Mesothelial cell of epicardium (in vitro differentiated cells): ENCODE measurements at regions not wholly inside any gene's neighbourhood (a gene's known extent, or its start where the extent isn't known, plus 50 kb on each side); places are given as distances from the start of the nearest gene placed in this dataset.

ENCODE experiments used
- DNase-seq, 2 experiments: peaks; one replicate each; pipeline ENCODE4 v3.0.0; 2021; ENCODE audit warnings: low spot score in 2 of 2; ENCODE audit not compliant: unreplicated experiment in 2 of 2
- H3K27ac Mint-ChIP-seq: 2 replicates; pipeline ENCODE4 v1.8.0; 2021; ENCODE audit warnings: mixed read lengths
- H3K27me3 Mint-ChIP-seq: 2 replicates; pipeline ENCODE4 v1.8.0; 2021; ENCODE audit warnings: low read depth, mixed read lengths
- H3K36me3 Mint-ChIP-seq: 2 replicates; pipeline ENCODE4 v1.8.0; 2021; ENCODE audit warnings: mixed read lengths
- H3K4me1 Mint-ChIP-seq: 2 replicates; pipeline ENCODE4 v1.8.0; 2021; ENCODE audit warnings: mixed read lengths
- H3K4me3 Mint-ChIP-seq: 2 replicates; pipeline ENCODE4 v1.8.0; 2021; ENCODE audit warnings: mild to moderate bottlenecking, moderate library complexity, mixed read lengths
- H3K9me3 Mint-ChIP-seq: 2 replicates; pipeline ENCODE4 v1.8.0; 2021; ENCODE audit warnings: mixed read lengths
- CTCF ChIP-seq: fragments of 200-600 bp; sonication (generic); IDR thresholded peaks from one replicate; pipeline ENCODE4 v1.5.0; 2021; ENCODE audit warnings: antibody characterized with exemption; ENCODE audit not compliant: unreplicated experiment

GRCh38 chr10:78627254-78627795 lies 441.4 kb upstream of the ZMIZ1 start:
- H3K27me3 Mint-ChIP-seq: no peaks in the 10 kb centered on the region
- no peak for TF ChIP-seq CTCF
- peak overlapping the region; percentile 80 for H3K27ac Mint-ChIP-seq
- no peaks in the 10 kb centered on the region for H3K9me3 Mint-ChIP-seq
- H3K4me3 Mint-ChIP-seq: no peak overlapping the region
- DNase-seq: no peak
- H3K4me1 Mint-ChIP-seq: peaks cover 70% of the 10 kb centered on the region
- H3K36me3 Mint-ChIP-seq: no peaks in the 10 kb centered on the region

GRCh38 chr10:78628976-78629375 lies 439.8 kb upstream of the ZMIZ1 start:
- peaks cover 55% of the 10 kb centered on the region for H3K4me1 Mint-ChIP-seq
- DNase-seq: no peak
- H3K9me3 Mint-ChIP-seq: no peaks in the 10 kb centered on the region
- H3K27ac Mint-ChIP-seq: peak overlapping the region; percentile 52
- TF ChIP-seq CTCF: no peak
- H3K27me3 Mint-ChIP-seq: no peaks in the 10 kb centered on the region
- H3K4me3 Mint-ChIP-seq: no peak overlapping the region
- no peaks in the 10 kb centered on the region for H3K36me3 Mint-ChIP-seq

GRCh38 chr10:78629773-78630172 lies 439.0 kb upstream of the ZMIZ1 start:
- Mint-ChIP-seq H3K27ac (no peak overlapping the region), H3K4me3 (no peak overlapping the region), H3K27me3 (no peaks in the 10 kb centered on the region), H3K36me3 (no peaks in the 10 kb centered on the region), H3K9me3 (no peaks in the 10 kb centered on the region), H3K4me1 (peaks cover 53% of the 10 kb centered on the region)
- DNase-seq: no peak
- TF ChIP-seq CTCF: no peak

- no peak for TF ChIP-seq CTCF
- H3K27ac Mint-ChIP-seq: peak overlapping the region; percentile 47
- no peak overlapping the region for H3K4me3 Mint-ChIP-seq
- no peaks in the 10 kb centered on the region for H3K27me3 Mint-ChIP-seq
- H3K4me1 Mint-ChIP-seq: peaks cover 54% of the 10 kb centered on the region
- no peaks in the 10 kb centered on the region for H3K9me3 Mint-ChIP-seq
- no peaks in the 10 kb centered on the region for H3K36me3 Mint-ChIP-seq
- no peak for DNase-seq
Observed at GRCh38 chr10:78630944-78631838, 437.6 kb upstream of the ZMIZ1 start.

- no peak for DNase-seq
- no peaks in the 10 kb centered on the region for H3K27me3 Mint-ChIP-seq
Observed at GRCh38 chr10:78634389-78634815, 434.4 kb upstream of the ZMIZ1 start.

More at GRCh38 chr10:78634389-78634815, 434.4 kb upstream of the ZMIZ1 start:
- Mint-ChIP-seq H3K36me3 (no peaks in the 10 kb centered on the region), H3K9me3 (no peaks in the 10 kb centered on the region), H3K4me3 (no peak overlapping the region), H3K27ac (peak overlapping the region; percentile 51), H3K4me1 (peaks cover 29% of the 10 kb centered on the region)
- TF ChIP-seq CTCF: no peak
